Mesenchymal stem cell (in vitro differentiated cells and primary cell): ENCODE measurements at regions not wholly inside any gene's neighbourhood (a gene's known extent, or its start where the extent isn't known, plus 50 kb on each side); places are given as distances from the start of the nearest gene placed in this dataset.
A peak's percentile ranks its signal among the peaks of the same experiment; 100 is the strongest.

Experiments
- DNase-seq: peaks from one replicate; pipeline ENCODE4 v3.0.0-alpha.2; 2013
- H2AFZ ChIP-seq: one replicate; pipeline ENCODE4 v1.6.1; 2013; ENCODE audit warnings: low read depth, mild to moderate bottlenecking, control low read depth, inconsistent platforms, low read length, moderate library complexity
- H2AK5ac ChIP-seq: 2 replicates; pipeline ENCODE4 v1.6.1; 2013; ENCODE audit warnings: low read length, moderate library complexity, mild to moderate bottlenecking, inconsistent platforms; ENCODE audit not compliant: severe bottlenecking
- H2BK120ac ChIP-seq: one replicate; pipeline ENCODE4 v1.6.1; 2013; ENCODE audit warnings: low read depth, mild to moderate bottlenecking, inconsistent platforms, low read length, moderate library complexity
- H2BK12ac ChIP-seq, 2 experiments: one replicate each; pipeline ENCODE4 v1.6.1; 2013; ENCODE audit warnings: inconsistent platforms in 2 of 2, low read length in 2 of 2, mild to moderate bottlenecking in 2 of 2, moderate library complexity in 2 of 2, control low read depth in 1 of 2
- H2BK15ac ChIP-seq: one replicate; pipeline ENCODE4 v1.6.1; 2013; ENCODE audit warnings: mild to moderate bottlenecking, low read depth, inconsistent platforms; ENCODE audit not compliant: poor library complexity, severe bottlenecking
- H2BK5ac ChIP-seq: 2 replicates; pipeline ENCODE4 v1.6.1; 2013; ENCODE audit warnings: low read depth, mild to moderate bottlenecking, low read length, control low read depth, inconsistent platforms; ENCODE audit not compliant: poor library complexity, severe bottlenecking
- H3K14ac ChIP-seq, 2 experiments: one replicate each; pipeline ENCODE4 v1.6.1; 2013; ENCODE audit warnings: inconsistent platforms in 2 of 2, low read length in 2 of 2, control low read depth in 1 of 2, mild to moderate bottlenecking in 1 of 2, moderate library complexity in 1 of 2
- H3K18ac ChIP-seq, 2 experiments: one replicate each; pipeline ENCODE4 v1.6.1; 2013; ENCODE audit warnings: inconsistent platforms in 2 of 2, low read length in 2 of 2, control low read depth in 1 of 2, low read depth in 1 of 2, mild to moderate bottlenecking in 1 of 2
- H3K23ac ChIP-seq, 2 experiments: one replicate each; pipeline ENCODE4 v1.6.1; 2013; ENCODE audit warnings: inconsistent platforms in 2 of 2, low read length in 2 of 2, mild to moderate bottlenecking in 2 of 2, moderate library complexity in 2 of 2, control low read depth in 1 of 2
- H3K27ac ChIP-seq: 2 replicates; pipeline ENCODE4 v1.5.1; 2013; ENCODE audit warnings: mild to moderate bottlenecking, moderate library complexity, low read length, control low read depth, inconsistent platforms; ENCODE audit not compliant: poor library complexity, severe bottlenecking
- H3K27me3 ChIP-seq, 2 experiments: 2 replicates each; pipeline versions ENCODE4 v1.6.1 to v1.7.0; 2013; ENCODE audit warnings: low read length in 2 of 2, mild to moderate bottlenecking in 2 of 2, moderate library complexity in 2 of 2, control low read depth in 1 of 2, inconsistent platforms in 1 of 2; ENCODE audit not compliant: control insufficient read depth in 1 of 2, insufficient read depth in 1 of 2
- H3K36me3 ChIP-seq, 2 experiments: 2 replicates each; pipeline versions ENCODE4 v1.6.1 to v1.7.0; 2013; ENCODE audit warnings: low read length in 2 of 2, control low read depth in 1 of 2, inconsistent platforms in 1 of 2, low read depth in 1 of 2, mild to moderate bottlenecking in 1 of 2; ENCODE audit not compliant: insufficient read depth in 2 of 2, control insufficient read depth in 1 of 2
- H3K4ac ChIP-seq, 2 experiments: one replicate each; pipeline ENCODE4 v1.6.1; 2013; ENCODE audit warnings: inconsistent platforms in 2 of 2, low read length in 2 of 2, mild to moderate bottlenecking in 2 of 2, moderate library complexity in 2 of 2, control low read depth in 1 of 2, low read depth in 1 of 2
- H3K4me1 ChIP-seq: 2 replicates; pipeline ENCODE4 v1.6.1; 2013; ENCODE audit warnings: low read depth, low read length, control low read depth; ENCODE audit not compliant: control insufficient read depth, insufficient read depth
- H3K4me2 ChIP-seq: 2 replicates; pipeline ENCODE4 v1.6.1; 2013; ENCODE audit warnings: low read length, mild to moderate bottlenecking, inconsistent platforms; ENCODE audit not compliant: poor library complexity, severe bottlenecking
- H3K4me3 ChIP-seq, 2 experiments: 2 replicates each; pipeline versions ENCODE4 v1.5.1 to v1.7.0; 2013; ENCODE audit warnings: low read length in 2 of 2, mild to moderate bottlenecking in 2 of 2, control low read depth in 1 of 2, low read depth in 1 of 2; ENCODE audit not compliant: insufficient read depth in 1 of 2
- H3K79me1 ChIP-seq: replicated peaks from 2 replicates; pipeline ENCODE4 v1.6.1; 2013; ENCODE audit warnings: mild to moderate bottlenecking, control low read depth, low read length, inconsistent platforms; ENCODE audit not compliant: poor library complexity, severe bottlenecking
- H3K9ac ChIP-seq: 2 replicates; pipeline ENCODE4 v1.7.0; 2013; ENCODE audit warnings: mild to moderate bottlenecking, low read length, moderate library complexity
- H3K9me3 ChIP-seq: 2 replicates; pipeline ENCODE4 v1.7.0; 2013; ENCODE audit warnings: mild to moderate bottlenecking, low read length; ENCODE audit not compliant: control insufficient read depth
- H4K8ac ChIP-seq: one replicate; pipeline ENCODE4 v1.6.1; 2013; ENCODE audit warnings: inconsistent platforms, mild to moderate bottlenecking, low read length, moderate library complexity
- H4K91ac ChIP-seq: one replicate; pipeline ENCODE4 v1.6.1; 2013; ENCODE audit warnings: mild to moderate bottlenecking, low read length, inconsistent platforms
- WGBS: methylation state at CpG from one replicate; pipeline ENCODE4 v1.1.7; 2013; ENCODE audit warnings: mixed read lengths; 5-methylcytosine and 5-hydroxymethylcytosine counted together

DNA sequence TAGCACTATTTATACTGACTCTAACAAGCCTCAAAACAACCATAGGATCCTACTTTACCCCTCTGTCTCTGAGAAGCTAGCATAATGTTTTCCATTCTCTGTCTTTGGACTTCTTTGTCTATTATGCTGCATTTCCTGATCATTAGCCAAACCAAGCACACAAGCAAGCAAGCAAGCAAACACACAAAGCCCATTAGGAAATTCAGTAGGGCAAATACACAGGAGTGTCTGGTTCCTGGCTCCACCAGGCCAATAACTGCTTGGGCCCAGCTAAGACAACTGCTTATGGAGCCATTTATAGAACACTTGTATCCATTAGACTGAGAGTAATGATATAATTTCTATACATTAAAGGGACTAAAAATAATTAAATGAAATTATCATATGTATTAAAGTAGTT is 952.9 kb upstream of the EPHA7 start:
- Histone ChIP-seq H2BK12ac (no peak overlapping the region), H3K23ac (no peak overlapping the region), H3K9me3 (no peaks in the 10 kb centered on the region), H2BK5ac (no peak overlapping the region), H3K4me1 (no peaks in the 10 kb centered on the region), H2AFZ (no peak overlapping the region), H2BK15ac (no peak overlapping the region), H3K79me1 (no peaks in the 10 kb centered on the region), H3K14ac (no peak overlapping the region), H3K27me3 (no peaks in the 10 kb centered on the region), H3K4me3 (no peak overlapping the region), H3K36me3 (no peaks in the 10 kb centered on the region), H3K18ac (no peak overlapping the region), H2BK120ac (no peak overlapping the region), H4K91ac (no peak overlapping the region), H3K4ac (no peak overlapping the region), H3K4me2 (no peak overlapping the region), H2AK5ac (no peak overlapping the region), H3K9ac (no peak overlapping the region), H3K27ac (no peak overlapping the region), H4K8ac (no peak overlapping the region)
- no peak for DNase-seq

DNA sequence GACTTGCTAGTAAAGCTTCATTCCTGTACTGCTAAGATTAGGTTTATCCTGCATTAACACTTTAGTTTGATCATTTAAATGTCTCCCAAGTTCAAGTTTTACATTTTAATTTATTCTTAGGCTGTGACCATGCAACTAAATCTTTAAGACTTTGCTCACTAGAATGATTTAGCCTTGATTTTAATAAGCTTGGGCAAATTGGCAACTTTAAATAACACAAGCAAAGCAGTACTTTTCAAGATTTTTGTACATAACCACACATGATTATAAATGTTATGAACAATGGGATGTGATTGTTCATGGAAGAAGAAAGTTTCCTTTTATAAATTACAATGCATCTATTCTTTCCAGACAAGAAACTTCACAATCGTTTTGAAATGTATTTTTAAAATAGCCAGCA is 948.0 kb upstream of the EPHA7 start:
- H3K18ac ChIP-seq = no peak overlapping the region
- no peak overlapping the region for H4K8ac ChIP-seq
- H3K4me3 ChIP-seq = no peak overlapping the region
- H3K4ac ChIP-seq = no peak overlapping the region
- no peak overlapping the region for H2AK5ac ChIP-seq
- no CpG with 5 or more reads among the region's 1 CpG for WGBS
- no peak overlapping the region for H3K27ac ChIP-seq
- H2BK120ac ChIP-seq = no peak overlapping the region
- no peaks in the 10 kb centered on the region for H3K9me3 ChIP-seq
- no peaks in the 10 kb centered on the region for H3K79me1 ChIP-seq
- no peaks in the 10 kb centered on the region for H3K27me3 ChIP-seq
- no peak overlapping the region for H2BK5ac ChIP-seq
- H2BK15ac ChIP-seq = no peak overlapping the region
- no peak overlapping the region for H3K14ac ChIP-seq
- H3K4me2 ChIP-seq = no peak overlapping the region
- H2BK12ac ChIP-seq = no peak overlapping the region
- no peaks in the 10 kb centered on the region for H3K4me1 ChIP-seq
- no peak overlapping the region for H4K91ac ChIP-seq
- no peaks in the 10 kb centered on the region for H3K36me3 ChIP-seq
- H3K9ac ChIP-seq = no peak overlapping the region
- DNase-seq = no peak
- H3K23ac ChIP-seq = no peak overlapping the region
- H2AFZ ChIP-seq = no peak overlapping the region

DNA sequence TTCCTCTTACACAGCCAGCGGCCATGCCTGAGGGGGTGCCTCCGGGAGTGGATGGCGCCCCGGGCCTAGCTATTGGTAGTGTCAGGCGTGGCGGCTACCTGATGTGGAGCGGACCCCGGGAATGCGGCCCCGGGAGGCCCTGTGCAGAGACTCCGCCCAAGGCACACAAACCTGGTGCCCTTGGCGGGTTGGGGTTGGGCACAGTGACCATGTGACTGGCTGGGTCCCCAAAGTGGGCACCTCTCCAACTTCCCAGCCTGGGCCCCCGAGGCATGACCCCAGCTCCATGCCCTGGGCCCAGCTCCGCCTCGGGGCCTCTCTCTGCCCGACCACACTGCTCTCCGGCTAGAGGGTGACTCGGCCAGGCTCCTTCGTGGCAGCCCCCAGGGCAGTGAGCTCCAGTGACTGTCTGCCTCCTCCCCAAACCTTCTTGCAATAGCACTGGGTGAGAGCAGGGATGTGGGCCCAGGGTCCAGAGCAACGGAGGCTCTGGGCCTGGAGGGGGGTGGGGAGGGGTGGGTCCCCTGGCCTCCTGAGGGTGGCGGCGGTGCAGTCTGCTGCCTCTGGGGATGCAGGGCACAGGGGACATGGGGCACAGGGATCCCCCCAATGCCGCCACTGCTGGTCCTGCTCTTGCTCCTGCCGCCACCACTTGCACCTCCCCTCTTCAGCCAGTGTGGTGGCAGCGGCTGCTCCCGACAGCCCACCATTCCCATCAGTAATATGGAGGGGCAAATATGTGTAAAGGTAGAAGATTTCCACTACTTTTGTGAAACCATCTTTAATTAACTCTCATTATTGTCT is 942.9 kb upstream of the EPHA7 start:
- no peak overlapping the region for H3K27ac ChIP-seq
- no peak for DNase-seq
- no peak overlapping the region for H4K8ac ChIP-seq
- H2BK15ac ChIP-seq = no peak overlapping the region
- H3K9me3 ChIP-seq = no peaks in the 10 kb centered on the region
- H3K79me1 ChIP-seq = no peaks in the 10 kb centered on the region
- H2BK12ac ChIP-seq = no peak overlapping the region
- H2AFZ ChIP-seq = no peak overlapping the region
- H3K4me3 ChIP-seq = no peak overlapping the region
- H3K4me2 ChIP-seq = no peak overlapping the region
- H2BK120ac ChIP-seq = no peak overlapping the region
- no peak overlapping the region for H2AK5ac ChIP-seq
- peak overlapping the region in 1 of 2 experiments; percentile 39 for H3K14ac ChIP-seq
- no peak overlapping the region for H3K9ac ChIP-seq
- no peak overlapping the region for H3K18ac ChIP-seq
- WGBS = 94% methylated on average over 23 of the region's 26 CpGs
- H2BK5ac ChIP-seq = no peak overlapping the region
- H3K27me3 ChIP-seq = no peaks in the 10 kb centered on the region
- no peak overlapping the region for H4K91ac ChIP-seq
- H3K23ac ChIP-seq = no peak overlapping the region
- no peak overlapping the region for H3K4ac ChIP-seq
- H3K4me1 ChIP-seq = no peaks in the 10 kb centered on the region
- H3K36me3 ChIP-seq = no peaks in the 10 kb centered on the region

DNA sequence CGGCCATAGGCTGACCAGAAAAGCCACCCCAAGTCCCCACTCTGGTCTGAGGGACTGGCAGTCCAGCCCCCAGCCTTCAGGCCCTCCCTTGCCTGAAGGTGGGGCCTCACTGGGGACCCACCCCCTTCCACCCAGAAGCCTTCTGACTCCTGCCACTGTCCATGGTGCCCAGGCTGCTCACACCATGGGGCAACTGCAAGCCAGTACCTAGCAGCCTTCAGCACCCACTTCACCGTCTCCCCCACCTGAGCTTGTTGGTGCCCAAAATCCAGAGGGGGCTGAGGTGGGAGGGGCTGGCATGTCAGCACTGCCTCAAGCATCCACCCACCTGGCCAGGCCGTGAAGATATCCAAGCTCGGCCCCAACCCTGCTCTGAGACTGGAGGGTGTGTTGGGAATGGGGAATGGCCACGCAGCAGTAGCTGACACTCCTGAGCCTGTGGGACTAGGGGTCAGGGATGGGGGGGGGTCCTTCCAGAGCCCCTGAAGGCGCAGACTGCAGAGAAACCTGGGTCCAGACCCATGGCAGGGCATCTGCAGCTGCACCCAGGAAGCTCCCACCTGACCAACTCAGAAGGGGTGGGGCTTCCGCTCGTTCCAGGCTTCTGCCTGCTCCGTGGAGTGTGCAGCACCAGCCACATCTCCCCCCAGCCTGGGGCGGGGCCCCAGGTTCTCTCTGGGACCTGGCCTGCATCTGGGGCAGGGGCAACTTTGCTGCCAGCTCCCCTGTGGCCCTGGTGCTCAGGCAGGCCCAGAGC is 942.1 kb upstream of the EPHA7 start:
- Histone ChIP-seq H3K23ac (no peak overlapping the region), H3K4me2 (no peak overlapping the region), H2BK12ac (no peak overlapping the region), H2BK15ac (peak overlapping the region; percentile 33), H4K91ac (no peak overlapping the region), H3K36me3 (no peaks in the 10 kb centered on the region), H2BK120ac (no peak overlapping the region), H3K4me1 (no peaks in the 10 kb centered on the region), H3K18ac (no peak overlapping the region), H2AFZ (no peak overlapping the region), H3K27me3 (no peaks in the 10 kb centered on the region), H2AK5ac (no peak overlapping the region), H3K4ac (no peak overlapping the region), H2BK5ac (no peak overlapping the region), H4K8ac (peak overlapping the region; percentile 36), H3K9ac (no peak overlapping the region), H3K27ac (no peak overlapping the region), H3K79me1 (no peaks in the 10 kb centered on the region), H3K9me3 (no peaks in the 10 kb centered on the region), H3K14ac (no peak overlapping the region), H3K4me3 (no peak overlapping the region)
- DNase-seq = no peak
- 86% methylated on average over 10 of the region's 10 CpGs for WGBS
